GM21360 (cell line): ENCODE measurements at regions not wholly inside any gene's neighbourhood (a gene's known extent, or its start where the extent isn't known, plus 50 kb on each side); places are given as distances from the start of the nearest gene placed in this dataset.
"Not testable (repeated sequence)": the region's sequence is repeated elsewhere in the genome, so short reads cannot be mapped to it uniquely, and the experiment has no call there.

Experiments
- ATAC-seq: cut with Tn5 transposase; IDR thresholded peaks from one replicate; pipeline ENCODE4 v1.9.1; 2021; ENCODE audit warnings: mild to moderate bottlenecking, moderate library complexity; ENCODE audit not compliant: unreplicated experiment

DNA sequence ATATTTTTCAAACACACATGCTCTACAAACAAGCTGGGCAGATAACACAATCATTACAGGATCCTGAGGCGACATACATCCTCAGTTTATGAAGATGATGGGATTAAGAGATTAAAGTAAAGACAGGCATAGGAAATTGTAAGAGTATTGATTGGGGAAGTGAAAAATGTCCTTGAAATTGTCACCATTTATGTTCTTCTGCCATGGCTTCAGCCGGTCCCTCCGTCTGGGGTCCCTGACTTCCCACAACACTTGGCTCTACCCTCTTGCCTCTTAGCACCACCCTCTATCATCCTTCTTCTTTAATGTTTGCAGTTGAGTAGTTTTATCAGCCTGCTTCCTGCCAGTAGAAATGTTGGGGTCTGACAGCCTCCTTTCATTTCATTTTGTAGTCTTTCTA is 244.4 kb downstream of the DAD1 start:
- no peak for ATAC-seq

DNA sequence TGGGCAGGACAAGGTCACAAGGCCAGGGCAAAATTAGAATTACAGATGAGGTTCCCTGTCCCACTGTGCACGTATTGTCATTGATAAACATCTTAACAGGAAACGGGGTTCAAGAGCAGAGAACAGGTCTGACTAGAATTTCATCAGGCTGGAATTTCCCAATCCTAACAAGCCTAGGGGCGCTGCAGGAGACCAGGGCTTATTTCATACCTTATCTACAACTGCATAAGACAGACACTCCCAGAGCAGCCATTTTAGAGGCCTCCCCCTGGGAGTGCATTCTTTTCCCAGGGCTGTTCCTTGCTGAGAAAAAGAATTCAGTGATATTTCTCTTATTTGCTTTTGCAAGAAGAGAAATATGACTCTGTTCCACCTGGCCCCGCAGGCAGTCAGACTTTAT is 244.8 kb downstream of the DAD1 start:
- ATAC-seq, result not testable (repeated sequence)

DNA sequence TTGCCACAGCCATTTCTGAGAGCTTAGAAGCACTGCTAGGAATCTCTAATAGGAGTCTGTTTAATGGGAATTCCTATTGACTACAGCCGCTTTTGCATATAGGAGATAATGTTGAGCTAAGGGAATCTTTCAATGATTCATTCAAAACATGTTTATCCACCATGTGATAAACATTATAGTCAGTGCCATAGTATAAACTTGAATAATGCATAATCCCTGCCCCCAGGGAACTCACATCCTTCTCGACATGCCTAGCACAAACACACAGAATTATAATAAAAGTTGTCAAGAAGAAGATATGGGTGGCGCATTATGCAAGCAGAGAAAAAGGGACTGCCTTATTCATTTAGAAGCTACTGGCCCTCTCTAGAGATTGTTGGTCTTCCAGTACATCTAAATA is 248.0 kb downstream of the DAD1 start:
- ATAC-seq, result no peak

DNA sequence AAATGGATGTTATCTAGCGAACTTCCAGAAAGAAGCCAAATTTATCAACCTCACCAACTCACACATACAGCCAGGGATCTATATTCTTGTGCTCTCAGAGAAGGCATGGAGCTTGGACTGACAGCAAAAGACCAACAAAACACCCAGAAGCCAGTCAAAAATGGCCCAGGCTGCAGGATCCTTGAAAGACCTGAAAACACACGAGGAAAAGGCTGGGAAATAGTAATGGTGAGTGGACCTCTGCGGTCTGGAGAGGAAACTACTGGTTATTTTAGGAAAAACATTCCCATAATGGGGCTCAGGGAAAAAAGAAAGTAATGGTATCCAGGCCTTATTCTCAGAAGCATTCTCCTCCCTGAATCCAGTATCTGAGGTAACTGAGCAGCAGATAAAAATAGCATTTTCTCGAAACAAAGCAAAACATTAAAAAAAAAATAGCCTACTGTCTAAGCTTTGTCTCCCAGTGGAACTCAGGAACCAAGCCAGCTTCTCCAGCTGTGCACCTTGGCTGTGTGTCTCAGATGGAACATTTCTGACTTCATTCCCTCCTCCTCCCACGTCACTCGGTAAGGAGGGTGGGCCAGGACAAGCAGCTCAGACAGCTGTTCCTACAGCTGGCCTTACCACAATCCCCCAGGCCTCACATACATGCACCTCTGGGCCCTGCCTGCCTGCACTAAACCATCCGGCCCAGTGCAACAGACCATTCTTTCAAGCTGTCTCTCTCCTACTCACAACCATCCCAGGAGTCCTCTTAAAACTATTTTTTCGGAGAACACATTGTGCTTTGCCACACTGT is 249.9 kb downstream of the DAD1 start:
- no peak for ATAC-seq

DNA sequence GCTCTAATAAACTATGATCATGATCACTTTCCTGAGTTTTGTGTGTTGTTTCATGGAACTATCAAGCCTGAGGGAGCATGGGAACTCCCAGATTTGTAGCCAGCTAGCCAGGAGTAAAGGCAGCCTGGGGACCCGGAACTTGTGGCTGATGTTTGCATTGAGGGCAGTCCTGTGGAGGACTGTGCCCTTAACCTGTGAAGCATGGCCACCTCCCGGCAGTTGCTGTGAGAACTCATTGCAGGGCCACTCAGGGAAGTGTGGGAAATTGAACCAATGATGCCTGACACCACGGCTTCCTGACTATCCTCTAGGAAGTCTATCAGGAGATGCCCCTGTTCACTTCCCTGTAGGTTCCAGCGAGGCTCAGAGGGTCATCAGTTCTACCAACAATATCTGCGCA is 250.6 kb downstream of the DAD1 start:
- no peak for ATAC-seq

DNA sequence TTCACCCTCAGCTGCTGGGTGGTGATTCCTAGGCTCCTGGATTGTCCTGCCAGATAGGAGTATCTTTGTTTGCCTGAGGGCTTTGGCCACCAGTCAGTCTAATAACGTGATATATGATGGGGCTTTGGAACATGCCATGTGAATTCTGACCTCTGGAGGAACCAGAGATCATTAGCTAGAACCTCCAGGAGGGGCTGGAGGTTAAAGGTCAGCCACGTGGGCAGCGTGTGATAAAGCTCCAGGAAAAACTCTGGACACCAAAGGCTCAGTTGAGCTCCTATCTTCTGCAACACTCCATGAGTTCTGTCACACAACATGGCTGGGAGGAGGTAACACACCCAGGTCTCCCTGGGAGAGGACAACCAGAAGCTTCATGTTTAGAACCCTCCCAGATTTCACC is 251.1 kb downstream of the DAD1 start:
- ATAC-seq, result no peak

DNA sequence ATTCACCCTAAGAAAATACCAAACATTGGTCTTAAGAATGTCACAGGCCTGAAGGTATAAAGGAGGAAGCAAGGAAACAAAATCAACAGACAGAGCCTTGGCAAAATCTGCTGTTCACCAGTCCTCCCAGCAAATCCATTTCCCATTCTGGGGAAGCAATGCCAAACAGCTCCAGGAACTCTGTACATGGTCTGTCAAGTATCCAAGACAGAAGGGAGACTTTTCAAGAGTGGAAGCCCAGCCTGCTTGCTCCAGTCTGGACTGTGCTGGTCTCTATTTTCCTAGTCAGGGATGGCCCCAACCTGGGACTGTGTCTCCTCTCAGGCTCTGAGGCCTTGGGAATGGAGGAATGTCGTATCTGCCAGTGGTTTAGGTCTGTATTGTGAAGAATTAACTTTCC is 251.5 kb downstream of the DAD1 start:
- no peak for ATAC-seq

DNA sequence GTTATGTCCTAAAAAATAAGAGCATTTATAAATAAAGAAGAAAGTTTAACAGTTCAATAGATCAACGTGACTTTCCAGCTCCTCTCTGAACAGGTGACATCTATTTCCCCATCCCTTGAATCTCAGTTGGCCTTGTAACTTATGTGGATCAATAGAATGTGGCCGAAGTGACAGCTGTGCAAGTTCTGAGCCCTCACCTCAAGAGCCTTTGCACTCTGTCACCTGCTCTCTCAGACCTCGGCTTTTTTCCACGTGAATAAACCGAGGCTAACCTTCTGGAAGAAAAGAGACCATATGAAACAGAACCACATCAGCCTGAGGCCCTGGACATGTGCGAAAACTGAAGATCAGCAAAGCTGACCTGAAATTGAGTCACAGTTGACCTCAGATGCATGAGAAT is 253.0 kb downstream of the DAD1 start:
- no peak for ATAC-seq

DNA sequence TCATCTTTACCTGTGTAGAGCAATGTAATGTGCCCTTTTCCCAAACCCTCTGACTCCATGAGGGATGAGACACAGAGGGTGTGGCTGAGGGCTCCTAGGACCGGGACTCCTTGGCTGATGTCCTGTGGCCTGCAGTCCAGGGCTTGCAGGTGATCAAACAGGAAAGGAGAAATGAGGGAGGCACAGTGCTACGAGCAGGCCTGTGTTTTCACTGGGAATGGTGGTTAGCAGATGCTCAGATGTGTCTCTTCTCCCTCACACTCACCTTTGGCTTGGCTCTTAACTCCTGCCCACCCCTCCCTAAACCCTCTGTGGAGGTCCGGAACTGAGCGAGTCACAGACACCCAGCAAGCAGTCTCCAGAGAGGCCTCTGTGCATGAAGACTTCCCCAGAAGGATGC is 254.4 kb downstream of the DAD1 start:
- no peak for ATAC-seq

DNA sequence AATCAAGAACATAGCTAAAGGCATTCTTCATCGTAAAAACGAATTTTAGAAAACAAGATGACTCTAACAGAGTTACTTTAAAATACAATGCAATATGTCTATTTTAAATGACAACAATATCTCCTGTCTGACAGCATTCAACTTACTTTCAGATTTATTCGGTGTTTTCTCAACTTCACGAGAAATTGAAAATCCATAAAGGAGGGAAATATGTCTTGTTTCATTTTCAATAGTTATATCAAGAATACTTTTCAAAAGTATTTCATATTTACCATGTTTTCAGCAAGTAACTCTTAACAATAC is 254.8 kb downstream of the DAD1 start:
- no peak for ATAC-seq

DNA sequence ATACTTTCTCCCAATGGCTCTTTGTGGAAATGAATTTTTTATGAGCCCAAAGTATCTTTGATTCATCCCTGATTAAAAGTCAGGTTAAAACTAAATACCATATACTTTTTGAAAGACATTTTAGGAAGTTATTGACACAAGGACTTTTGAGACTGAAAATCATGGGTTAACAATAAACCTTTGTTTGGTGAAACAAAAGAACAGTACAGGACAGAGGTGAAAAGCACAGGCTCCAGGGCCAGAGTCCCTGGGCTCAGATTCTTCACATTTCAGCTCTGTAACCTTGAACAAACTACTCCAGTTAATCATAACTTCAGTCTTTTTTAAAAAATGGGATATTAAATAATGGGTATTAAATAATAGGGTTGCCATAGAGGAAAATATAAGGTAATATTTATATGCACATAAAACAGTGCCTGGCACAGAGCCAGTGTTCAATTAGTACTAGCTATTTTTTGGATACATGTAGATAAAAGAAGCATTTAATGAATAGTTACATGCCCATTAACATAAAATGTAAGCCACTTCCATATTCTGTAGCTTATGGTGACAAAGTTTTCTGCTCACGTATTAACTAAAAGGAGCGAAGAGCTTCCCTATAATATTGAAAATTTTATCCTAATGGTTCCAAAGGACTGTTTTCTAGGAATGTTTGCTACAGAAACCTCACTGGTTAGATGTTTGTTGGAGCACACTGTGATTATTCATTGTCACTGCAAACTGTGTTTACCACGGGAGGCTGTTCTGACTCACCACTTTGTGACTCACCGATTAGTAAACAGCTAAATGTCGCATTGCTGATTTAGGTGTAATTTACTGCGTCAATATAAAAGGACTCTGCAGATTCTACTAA is 255.4 kb downstream of the DAD1 start:
- ATAC-seq, result no peak

DNA sequence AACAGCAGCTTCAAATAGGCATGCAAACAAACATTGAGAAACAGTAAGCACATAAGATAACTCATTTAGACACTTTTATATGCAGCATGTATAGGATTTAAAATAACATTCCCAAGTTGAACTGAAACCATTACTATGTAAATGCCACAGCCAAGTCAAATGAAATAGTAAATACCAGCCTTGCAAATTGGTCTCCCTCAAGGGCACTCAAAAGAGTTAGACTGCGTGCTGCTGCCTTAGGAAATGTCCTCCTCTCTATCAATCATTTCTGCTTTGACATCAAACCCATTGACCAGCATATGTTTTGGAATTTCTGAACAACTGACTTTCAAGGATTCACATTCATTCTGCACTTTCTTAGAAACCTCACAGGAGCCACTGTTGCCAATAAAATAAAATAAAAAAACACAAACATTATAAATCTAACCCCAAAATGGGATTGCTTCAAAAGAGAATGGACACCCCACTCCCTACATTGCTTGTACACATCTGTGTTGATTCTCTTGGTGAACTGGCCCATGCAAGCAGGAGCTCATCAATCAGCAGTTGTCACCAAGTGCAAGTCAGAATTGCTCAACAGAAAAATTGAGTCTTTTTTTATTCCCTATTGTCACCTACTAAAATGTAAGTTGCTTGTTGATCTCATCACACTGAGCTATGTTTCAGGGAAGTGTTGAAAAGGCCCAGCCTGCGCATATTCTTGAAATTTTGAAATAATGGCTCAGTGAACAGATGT is 256.2 kb downstream of the DAD1 start:
- no peak for ATAC-seq

DNA sequence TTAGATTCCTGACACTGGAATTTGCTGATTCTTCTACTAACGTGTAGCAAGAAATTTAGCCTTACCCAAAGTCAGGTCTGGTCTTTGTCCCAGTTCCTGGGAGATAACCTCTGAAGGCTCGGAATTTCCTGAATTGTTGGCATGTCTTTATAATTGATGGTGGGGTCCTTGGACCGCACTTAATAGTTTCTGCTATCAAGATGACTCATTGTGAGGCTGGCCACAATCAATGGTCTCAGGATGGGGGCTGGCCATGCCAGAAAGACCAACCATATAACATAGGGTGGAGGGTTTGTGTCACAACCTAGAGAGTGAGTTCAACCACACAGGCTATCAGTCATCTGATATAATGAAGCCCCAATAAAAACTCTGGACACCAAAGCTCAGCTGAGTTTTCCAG is 259.7 kb downstream of the DAD1 start:
- no peak for ATAC-seq

DNA sequence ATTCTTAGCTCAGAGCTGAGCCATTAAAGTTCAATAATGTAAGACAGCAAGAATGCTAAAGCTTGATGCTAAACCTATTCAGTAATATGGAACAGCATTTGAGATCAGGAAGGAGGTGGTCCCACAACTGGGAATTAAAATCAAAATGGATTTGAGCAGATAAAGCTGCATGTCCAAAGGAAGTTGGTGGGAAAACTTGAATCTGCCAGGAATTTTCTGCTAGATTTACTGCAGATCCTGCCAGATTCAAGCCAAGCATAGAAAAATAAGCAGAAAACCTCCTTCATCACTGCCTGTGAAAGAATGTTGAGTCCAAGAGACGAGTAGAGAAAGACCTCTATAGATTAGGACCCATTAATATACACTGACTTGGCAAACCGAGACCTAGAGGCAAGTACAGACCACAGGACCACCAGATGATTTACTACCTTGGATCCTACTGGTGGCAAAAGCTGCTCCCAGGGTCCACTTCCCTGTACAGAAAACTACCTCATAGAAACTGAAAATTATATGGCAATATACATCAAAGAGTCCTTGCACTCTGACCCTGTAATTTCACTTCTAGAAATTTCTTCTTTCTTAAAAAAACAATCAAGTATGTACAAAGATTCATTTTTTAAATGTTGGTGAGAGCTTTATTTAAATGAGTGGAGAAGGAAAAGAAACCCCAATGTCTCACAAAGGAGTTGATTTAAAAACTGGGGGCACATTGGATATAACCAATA is 263.2 kb downstream of the DAD1 start:
- no peak for ATAC-seq

DNA sequence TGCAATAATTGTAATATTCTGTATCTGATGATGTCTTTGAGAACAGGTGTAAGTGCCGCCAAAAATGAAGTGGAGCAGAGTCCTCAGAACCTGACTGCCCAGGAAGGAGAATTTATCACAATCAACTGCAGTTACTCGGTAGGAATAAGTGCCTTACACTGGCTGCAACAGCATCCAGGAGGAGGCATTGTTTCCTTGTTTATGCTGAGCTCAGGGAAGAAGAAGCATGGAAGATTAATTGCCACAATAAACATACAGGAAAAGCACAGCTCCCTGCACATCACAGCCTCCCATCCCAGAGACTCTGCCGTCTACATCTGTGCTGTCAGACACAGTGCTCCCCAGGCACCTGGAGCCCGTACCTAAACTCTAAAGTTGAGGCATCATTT is 268.7 kb downstream of the DAD1 start:
- ATAC-seq, result no peak

DNA sequence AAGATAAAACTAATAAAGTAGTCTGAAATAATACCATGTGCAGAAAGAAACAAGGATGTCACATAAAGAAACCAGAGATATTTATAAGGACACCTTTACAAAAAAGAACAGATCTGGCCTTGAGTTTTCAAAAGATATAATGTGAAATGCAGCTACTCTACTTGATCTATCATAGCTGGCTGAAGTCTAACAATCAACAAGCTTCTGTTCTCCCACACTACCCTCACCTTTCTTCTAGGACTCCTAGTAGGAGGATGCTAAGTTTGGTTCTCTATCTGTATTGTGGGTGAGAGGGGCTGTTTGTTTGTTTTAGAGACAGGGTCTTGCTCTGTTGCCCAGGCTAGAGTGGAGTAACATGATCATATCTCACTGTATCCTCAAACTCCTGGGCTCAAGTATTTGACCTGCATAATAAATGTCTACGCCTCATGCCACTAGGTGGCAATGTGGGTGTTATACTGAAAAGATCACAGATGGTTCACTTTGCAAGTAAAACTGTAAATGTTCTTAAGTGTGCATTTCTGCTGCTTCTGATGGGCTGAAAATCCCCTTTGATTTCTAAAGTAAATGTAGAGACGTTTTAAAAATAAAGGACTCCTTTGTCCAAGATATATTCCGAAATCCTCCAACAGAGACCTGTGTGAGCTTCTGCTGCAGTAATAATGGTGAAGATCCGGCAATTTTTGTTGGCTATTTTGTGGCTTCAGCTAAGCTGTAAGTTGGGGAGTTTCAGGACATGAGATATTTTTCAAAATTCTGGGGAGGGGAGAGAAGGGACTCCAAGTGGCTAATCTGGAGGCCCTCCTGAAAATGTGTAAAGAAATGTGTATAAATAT is 269.3 kb downstream of the DAD1 start:
- no peak for ATAC-seq

DNA sequence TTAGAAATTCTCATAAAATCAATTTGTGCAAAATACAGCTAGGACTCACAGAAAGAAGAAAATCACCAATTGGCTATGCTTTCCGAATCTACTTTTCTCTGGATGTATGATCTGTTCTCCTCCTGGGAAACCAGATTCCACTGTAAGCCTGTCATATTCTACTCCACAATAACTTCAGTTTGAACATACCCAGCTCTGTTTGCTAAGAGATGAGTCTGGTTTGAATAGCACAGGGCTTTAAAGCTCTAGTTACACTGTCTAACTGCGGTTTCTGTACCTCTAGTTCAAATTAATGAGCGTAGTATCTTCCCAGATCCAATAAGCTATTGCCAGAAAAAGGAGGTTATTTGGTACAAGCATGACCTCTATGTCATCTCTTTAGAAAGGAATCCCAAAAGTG is 270.1 kb downstream of the DAD1 start:
- no peak for ATAC-seq

DNA sequence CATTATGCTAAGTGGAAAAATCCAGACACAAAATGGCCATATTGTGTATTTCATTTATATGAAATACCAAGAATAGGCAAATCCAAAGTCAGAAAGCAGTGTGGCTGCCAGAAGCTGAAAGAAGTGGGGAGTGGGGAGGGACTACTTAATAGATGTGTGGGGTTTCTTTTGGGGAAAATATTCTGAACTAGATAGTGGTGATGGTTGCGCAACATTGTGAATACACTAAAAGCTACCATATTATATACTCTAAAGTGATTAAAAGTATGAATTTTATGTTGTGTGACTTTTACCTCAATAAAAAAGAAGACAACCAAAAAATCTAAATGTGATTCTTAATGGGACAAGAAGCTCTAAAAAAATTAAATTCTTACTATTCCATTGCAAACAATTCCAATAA is 272.6 kb downstream of the DAD1 start:
- ATAC-seq, result no peak

DNA sequence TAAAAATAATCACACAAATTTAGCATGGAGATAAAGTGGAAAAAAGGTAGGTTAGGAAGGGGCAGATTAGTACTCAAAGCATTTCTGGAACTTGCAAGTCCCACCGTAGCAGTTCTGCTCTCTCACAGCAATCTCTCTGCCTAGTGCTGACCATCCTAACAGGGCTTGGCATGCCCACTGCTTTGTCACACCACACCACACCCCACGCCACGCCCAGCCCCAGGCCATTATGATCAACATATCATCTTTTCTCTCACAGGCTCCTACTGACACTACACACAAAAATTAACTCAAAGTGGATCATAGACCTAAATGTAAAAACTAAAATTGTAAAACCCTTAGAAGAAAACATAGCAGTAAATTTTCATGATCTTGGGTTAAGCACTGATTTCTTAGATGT is 273.7 kb downstream of the DAD1 start:
- ATAC-seq, result no peak

DNA sequence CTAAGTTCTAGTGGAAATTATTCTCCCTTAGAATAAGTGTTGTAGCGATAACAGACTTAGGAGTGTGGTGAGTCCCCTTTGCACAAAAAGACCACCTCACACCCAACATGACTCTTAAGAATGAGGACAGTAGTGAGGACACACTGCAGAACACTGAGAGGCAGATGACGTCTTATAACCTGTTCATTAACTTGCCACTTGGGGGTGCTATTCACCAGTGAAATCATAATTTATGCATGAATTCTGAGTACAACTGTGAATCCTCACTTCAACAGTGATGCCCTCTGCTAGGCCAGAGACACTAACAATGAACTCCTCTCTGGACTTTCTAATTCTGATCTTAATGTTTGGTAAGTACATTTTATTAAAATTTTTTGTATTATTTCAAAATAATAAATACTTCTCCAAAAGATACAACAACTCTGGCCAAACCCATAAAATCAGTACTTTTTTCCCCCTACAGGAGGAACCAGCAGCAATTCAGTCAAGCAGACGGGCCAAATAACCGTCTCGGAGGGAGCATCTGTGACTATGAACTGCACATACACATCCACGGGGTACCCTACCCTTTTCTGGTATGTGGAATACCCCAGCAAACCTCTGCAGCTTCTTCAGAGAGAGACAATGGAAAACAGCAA is 274.7 kb downstream of the DAD1 start:
- peak; percentile 79 for ATAC-seq
